HG03196 (cell line): ENCODE measurements at regions not wholly inside any gene's neighbourhood (a gene's known extent, or its start where the extent isn't known, plus 50 kb on each side); places are given as distances from the start of the nearest gene placed in this dataset.
"Not testable (repeated sequence)": the region's sequence is repeated elsewhere in the genome, so short reads cannot be mapped to it uniquely, and the experiment has no call there.

Source experiments
- ATAC-seq: cut with Tn5 transposase; IDR thresholded peaks from one replicate; pipeline ENCODE4 v1.9.1; 2021; ENCODE audit not compliant: unreplicated experiment

GRCh38 chr7:54888734-54889082, 129.7 kb upstream of the SEC61G start:
- ATAC-seq = no peak

- ATAC-seq = no peak
Measured at GRCh38 chr7:54897891-54898290, 120.9 kb upstream of the EGFR start.

- ATAC-seq = no peak
Measured at GRCh38 chr7:54898659-54899340, 120.0 kb upstream of the EGFR start.

GRCh38 chr7:54901840-54902239, 117.0 kb upstream of the EGFR start:
- no peak for ATAC-seq

GRCh38 chr7:54904130-54904529, 114.7 kb upstream of the EGFR start:
- no peak for ATAC-seq

GRCh38 chr7:54904986-54905385, 113.8 kb upstream of the EGFR start:
- ATAC-seq = no peak

GRCh38 chr7:54906963-54907362, 111.9 kb upstream of the EGFR start:
- no peak for ATAC-seq

- no peak for ATAC-seq
Measured at GRCh38 chr7:54907981-54908380, 110.8 kb upstream of the EGFR start.

- ATAC-seq = no peak
Measured at GRCh38 chr7:54908760-54909438, 109.9 kb upstream of the EGFR start.

- ATAC-seq = no peak
Measured at GRCh38 chr7:54915870-54916598, 102.8 kb upstream of the EGFR start.

- no peak for ATAC-seq
Measured at GRCh38 chr7:54917613-54918391, 101.0 kb upstream of the EGFR start.

- ATAC-seq = no peak
Measured at GRCh38 chr7:54921116-54921515, 97.7 kb upstream of the EGFR start.

- ATAC-seq = no peak
Measured at GRCh38 chr7:54931532-54931931, 87.3 kb upstream of the EGFR start.

- no peak for ATAC-seq
Measured at GRCh38 chr7:54932818-54933543, 85.8 kb upstream of the EGFR start.

GRCh38 chr7:54933643-54934042, 85.2 kb upstream of the EGFR start:
- no peak for ATAC-seq

GRCh38 chr7:54940748-54941147, 78.1 kb upstream of the EGFR start:
- ATAC-seq = no peak

GRCh38 chr7:54944179-54944578, 74.6 kb upstream of the EGFR start:
- ATAC-seq = no peak

GRCh38 chr7:54946271-54946670, 72.5 kb upstream of the EGFR start:
- no peak for ATAC-seq

- no peak for ATAC-seq
Measured at GRCh38 chr7:54946764-54947163, 72.1 kb upstream of the EGFR start.

- no peak for ATAC-seq
Measured at GRCh38 chr7:54947266-54947665, 71.6 kb upstream of the EGFR start.

- not testable (repeated sequence) for ATAC-seq
Measured at GRCh38 chr7:54949514-54949913, 69.3 kb upstream of the EGFR start.
